OCI-LY3 (cell line): ENCODE measurements at regions not wholly inside any gene's neighbourhood (a gene's known extent, or its start where the extent isn't known, plus 50 kb on each side); places are given as distances from the start of the nearest gene placed in this dataset.

Experiments
- H2AFZ ChIP-seq: fragments of 200-600, 300-600 bp; shearing (Covaris generic); 2 replicates; pipeline ENCODE4 v1.6.0; 2014; ENCODE audit warnings: antibody characterized with exemption, low read depth, low read length
- H3K27ac ChIP-seq: fragments of 200-600, 300-600 bp; sonication (generic); 2 replicates; pipeline ENCODE4 v1.5.1; 2014; ENCODE audit warnings: mild to moderate bottlenecking, low read length, moderate library complexity, mixed read lengths
- H3K27me3 ChIP-seq: fragments of 200-600, 300-600 bp; sonication (generic); 2 replicates; pipeline ENCODE4 v1.6.1; 2014; ENCODE audit warnings: low read depth, low read length, mixed read lengths
- H3K36me3 ChIP-seq: fragments of 200-600, 300-600 bp; sonication (generic); replicated peaks from 2 replicates; pipeline ENCODE3; 2014; ENCODE audit warnings: low read depth, low read length, mixed read lengths
- H3K4me1 ChIP-seq: fragments of 300-600, 200-600 bp; sonication (generic); 2 replicates; pipeline ENCODE4 v1.6.1; 2014; ENCODE audit warnings: low read length, mixed read lengths
- H3K4me2 ChIP-seq: fragments of 200-600, 300-600 bp; sonication (generic); 2 replicates; pipeline ENCODE4 v1.6.1; 2014; ENCODE audit warnings: low read length, mixed read lengths
- H3K4me3 ChIP-seq: fragments of 300-600, 200-600 bp; sonication (generic); 2 replicates; pipeline ENCODE4 v1.5.1; 2014; ENCODE audit warnings: antibody characterized with exemption, mild to moderate bottlenecking, low read length, moderate library complexity
- H3K79me2 ChIP-seq: fragments of 300-600, 200-600 bp; shearing (Covaris generic); 2 replicates; pipeline ENCODE4 v1.6.1; 2014; ENCODE audit warnings: mild to moderate bottlenecking, low read length, mixed read lengths
- H3K9ac ChIP-seq: fragments of 300-600, 200-600 bp; shearing (Covaris generic); 2 replicates; pipeline ENCODE4 v1.6.0; 2014; ENCODE audit warnings: mild to moderate bottlenecking, low read length, moderate library complexity
- H3K9me3 ChIP-seq: fragments of 200-600, 300-600 bp; shearing (Covaris generic); 2 replicates; pipeline ENCODE4 v1.6.1; 2014; ENCODE audit warnings: low read length, mixed read lengths; ENCODE audit not compliant: insufficient read depth
- H4K20me1 ChIP-seq: fragments of 200-600, 300-600 bp; sonication (generic); 2 replicates; pipeline ENCODE4 v1.6.1; 2016; ENCODE audit warnings: low read length, mixed read lengths; ENCODE audit not compliant: insufficient read depth
- CTCF ChIP-seq: fragments of 200-600, 300-600 bp; sonication (generic); IDR thresholded peaks from 2 replicates; pipeline ENCODE4 v1.5.1; 2014; ENCODE audit warnings: antibody characterized with exemption, low read length, low read depth
- EZH2phosphoT487 ChIP-seq: fragments of 200-600 bp; shearing (Covaris generic); IDR thresholded peaks from 2 replicates; pipeline ENCODE4 v1.6.1; 2018; ENCODE audit warnings: antibody characterized with exemption, mixed run types, low read depth

GRCh38 chr21:39074508-39074907 is 108.7 kb downstream of the PSMG1 start:
- Histone ChIP-seq H4K20me1 (no peaks in the 10 kb centered on the region), H3K27ac (no peak overlapping the region), H3K9me3 (no peaks in the 10 kb centered on the region), H3K27me3 (peaks cover 9% of the 10 kb centered on the region; the same call in 1 of the 2 replicates), H3K4me3 (no peak overlapping the region), H3K4me2 (no peak overlapping the region), H3K9ac (no peak overlapping the region), H3K36me3 (no peaks in the 10 kb centered on the region), H3K79me2 (no peaks in the 10 kb centered on the region), H2AFZ (no peak overlapping the region), H3K4me1 (no peaks in the 10 kb centered on the region)
- TF ChIP-seq EZH2phosphoT487 (no peak), CTCF (no peak)

GRCh38 chr21:39073717-39074116 is 109.5 kb downstream of the PSMG1 start:
- no peak overlapping the region for H2AFZ ChIP-seq
- no peaks in the 10 kb centered on the region for H3K79me2 ChIP-seq
- no peak overlapping the region for H3K9ac ChIP-seq
- H3K36me3 ChIP-seq: no peaks in the 10 kb centered on the region
- no peak overlapping the region for H3K4me2 ChIP-seq
- no peak overlapping the region for H3K4me3 ChIP-seq
- peaks cover 9% of the 10 kb centered on the region; the same call in 1 of the 2 replicates for H3K27me3 ChIP-seq
- TF ChIP-seq EZH2phosphoT487 (no peak), CTCF (no peak)
- H4K20me1 ChIP-seq: no peaks in the 10 kb centered on the region
- H3K9me3 ChIP-seq: no peaks in the 10 kb centered on the region
- H3K27ac ChIP-seq: no peak overlapping the region
- no peaks in the 10 kb centered on the region for H3K4me1 ChIP-seq

- no peaks in the 10 kb centered on the region for H3K4me1 ChIP-seq
Measured at GRCh38 chr21:39073063-39073462, 110.2 kb downstream of the PSMG1 start.

GRCh38 chr21:39072468-39072867 is 110.8 kb downstream of the PSMG1 start:
- Histone ChIP-seq H2AFZ (no peak overlapping the region), H3K4me3 (no peak overlapping the region), H3K4me1 (no peaks in the 10 kb centered on the region), H3K27ac (no peak overlapping the region), H3K9me3 (no peaks in the 10 kb centered on the region), H3K36me3 (no peaks in the 10 kb centered on the region), H4K20me1 (no peaks in the 10 kb centered on the region), H3K9ac (no peak overlapping the region), H3K27me3 (peaks cover 9% of the 10 kb centered on the region; the same call in 1 of the 2 replicates), H3K79me2 (no peaks in the 10 kb centered on the region), H3K4me2 (no peak overlapping the region)
- TF ChIP-seq EZH2phosphoT487 (no peak), CTCF (no peak)

More at GRCh38 chr21:39073063-39073462, 110.2 kb downstream of the PSMG1 start:
- Histone ChIP-seq H3K36me3 (no peaks in the 10 kb centered on the region), H3K9me3 (no peaks in the 10 kb centered on the region), H3K79me2 (no peaks in the 10 kb centered on the region), H2AFZ (no peak overlapping the region), H3K4me3 (no peak overlapping the region), H3K9ac (no peak overlapping the region), H3K27ac (no peak overlapping the region), H3K27me3 (peaks cover 9% of the 10 kb centered on the region; the same call in 1 of the 2 replicates), H4K20me1 (no peaks in the 10 kb centered on the region), H3K4me2 (no peak overlapping the region)
- no peak for TF ChIP-seq EZH2phosphoT487
- no peak for TF ChIP-seq CTCF
